ENCODE measurements at regions not wholly inside any gene's neighbourhood (a gene's known extent, or its start where the extent isn't known, plus 50 kb on each side); places are given as distances from the start of the nearest gene placed in this dataset.

GRCh38 chr2:172658945-172659344 is 76.7 kb upstream of the RAPGEF4 start:
- Histone ChIP-seq H3K27ac (no peak overlapping the region), H3K36me3 (no peaks in the 10 kb centered on the region), H3K27me3 (replicated peaks) (no peaks in the 10 kb centered on the region), H3K4me3 (no peak overlapping the region), H3K9me3 (replicated peaks) (peaks cover 5% of the 10 kb centered on the region), H3K4me1 (replicated peaks) (peaks cover 25% of the 10 kb centered on the region)
- no peak for DNase-seq (ENCODE audit: low read depth in 1 of 2, low spot score in 2 of 2)

GRCh38 chr2:172662099-172662498 is 73.5 kb upstream of the RAPGEF4 start:
- no peak for DNase-seq (ENCODE audit: low read depth in 1 of 2, low spot score in 2 of 2)
- no peaks in the 10 kb centered on the region for H3K36me3 ChIP-seq
- no peak overlapping the region for H3K4me3 ChIP-seq
- H3K27ac ChIP-seq, result no peak overlapping the region
- H3K4me1 ChIP-seq (replicated peaks), result peaks cover 6% of the 10 kb centered on the region
- peaks cover 5% of the 10 kb centered on the region for H3K9me3 ChIP-seq (replicated peaks)
- H3K27me3 ChIP-seq (replicated peaks), result no peaks in the 10 kb centered on the region

- Histone ChIP-seq H3K27ac (no peak overlapping the region), H3K36me3 (no peaks in the 10 kb centered on the region), H3K4me1 (replicated peaks) (peaks cover 6% of the 10 kb centered on the region), H3K27me3 (replicated peaks) (no peaks in the 10 kb centered on the region), H3K4me3 (no peak overlapping the region), H3K9me3 (replicated peaks) (no peaks in the 10 kb centered on the region)
- no peak for DNase-seq (ENCODE audit: low read depth in 1 of 2, low spot score in 2 of 2)
These were observed 70.9 kb upstream of the RAPGEF4 start for GRCh38 chr2:172664766-172665165.

- no peak for DNase-seq (ENCODE audit: low read depth in 1 of 2, low spot score in 2 of 2)
- Histone ChIP-seq H3K4me3 (no peak overlapping the region), H3K27me3 (replicated peaks) (no peaks in the 10 kb centered on the region), H3K4me1 (replicated peaks) (peaks cover 6% of the 10 kb centered on the region), H3K27ac (no peak overlapping the region), H3K9me3 (replicated peaks) (no peaks in the 10 kb centered on the region), H3K36me3 (no peaks in the 10 kb centered on the region)
These were observed 67.9 kb upstream of the RAPGEF4 start for GRCh38 chr2:172667581-172668325.

- Histone ChIP-seq H3K4me1 (replicated peaks) (no peaks in the 10 kb centered on the region), H3K4me3 (no peak overlapping the region), H3K27ac (no peak overlapping the region), H3K36me3 (no peaks in the 10 kb centered on the region), H3K9me3 (replicated peaks) (no peaks in the 10 kb centered on the region), H3K27me3 (replicated peaks) (no peaks in the 10 kb centered on the region)
- DNase-seq (ENCODE audit: low read depth in 1 of 2, low spot score in 2 of 2), result no peak
These were observed 64.1 kb upstream of the RAPGEF4 start for GRCh38 chr2:172671501-172671900.

GRCh38 chr2:172672114-172672513 is 63.5 kb upstream of the RAPGEF4 start:
- Histone ChIP-seq H3K27me3 (replicated peaks) (no peaks in the 10 kb centered on the region), H3K36me3 (no peaks in the 10 kb centered on the region), H3K9me3 (replicated peaks) (no peaks in the 10 kb centered on the region), H3K4me3 (no peak overlapping the region), H3K4me1 (replicated peaks) (no peaks in the 10 kb centered on the region), H3K27ac (no peak overlapping the region)
- no peak for DNase-seq (ENCODE audit: low read depth in 1 of 2, low spot score in 2 of 2)

GRCh38 chr2:172673056-172673683 is 62.5 kb upstream of the RAPGEF4 start:
- no peaks in the 10 kb centered on the region for H3K9me3 ChIP-seq (replicated peaks)
- H3K4me1 ChIP-seq (replicated peaks), result no peaks in the 10 kb centered on the region
- no peak overlapping the region for H3K4me3 ChIP-seq
- H3K27me3 ChIP-seq (replicated peaks), result no peaks in the 10 kb centered on the region
- H3K27ac ChIP-seq, result no peak overlapping the region
- DNase-seq (ENCODE audit: low read depth in 1 of 2, low spot score in 2 of 2), result no peak
- no peaks in the 10 kb centered on the region for H3K36me3 ChIP-seq

GRCh38 chr2:172674034-172674967 is 61.3 kb upstream of the RAPGEF4 start:
- no peaks in the 10 kb centered on the region for H3K27me3 ChIP-seq (replicated peaks)
- H3K9me3 ChIP-seq (replicated peaks), result no peaks in the 10 kb centered on the region
- H3K4me1 ChIP-seq (replicated peaks), result no peaks in the 10 kb centered on the region
- H3K4me3 ChIP-seq, result no peak overlapping the region
- no peaks in the 10 kb centered on the region for H3K36me3 ChIP-seq
- H3K27ac ChIP-seq, result no peak overlapping the region
- no peak for DNase-seq (ENCODE audit: low read depth in 1 of 2, low spot score in 2 of 2)

- DNase-seq (ENCODE audit: low read depth in 1 of 2, low spot score in 2 of 2), result no peak
- no peaks in the 10 kb centered on the region for H3K27me3 ChIP-seq (replicated peaks)
- H3K27ac ChIP-seq, result no peak overlapping the region
- H3K36me3 ChIP-seq, result no peaks in the 10 kb centered on the region
- H3K4me1 ChIP-seq (replicated peaks), result no peaks in the 10 kb centered on the region
- H3K4me3 ChIP-seq, result no peak overlapping the region
- no peaks in the 10 kb centered on the region for H3K9me3 ChIP-seq (replicated peaks)
These were observed 60.7 kb upstream of the RAPGEF4 start for GRCh38 chr2:172674968-172675303.

- DNase-seq (ENCODE audit: low read depth in 1 of 2, low spot score in 2 of 2), result no peak
These were observed 58.3 kb upstream of the RAPGEF4 start for GRCh38 chr2:172677363-172677762.

GRCh38 chr2:172680436-172681068 is 55.1 kb upstream of the RAPGEF4 start:
- H3K4me1 ChIP-seq (replicated peaks), result no peaks in the 10 kb centered on the region
- DNase-seq (ENCODE audit: low read depth in 1 of 2, low spot score in 2 of 2), result peak in 1 of 2 experiments; percentile 20
- no peaks in the 10 kb centered on the region for H3K27me3 ChIP-seq (replicated peaks)
- H3K9me3 ChIP-seq (replicated peaks), result no peaks in the 10 kb centered on the region
- no peaks in the 10 kb centered on the region for H3K36me3 ChIP-seq
- H3K4me3 ChIP-seq, result no peak overlapping the region
- H3K27ac ChIP-seq, result no peak overlapping the region

More at GRCh38 chr2:172677363-172677762, 58.3 kb upstream of the RAPGEF4 start:
- no peaks in the 10 kb centered on the region for H3K36me3 ChIP-seq
- H3K27ac ChIP-seq, result no peak overlapping the region
- H3K4me1 ChIP-seq (replicated peaks), result no peaks in the 10 kb centered on the region
- H3K27me3 ChIP-seq (replicated peaks), result no peaks in the 10 kb centered on the region
- H3K4me3 ChIP-seq, result no peak overlapping the region
- H3K9me3 ChIP-seq (replicated peaks), result no peaks in the 10 kb centered on the region

- DNase-seq (ENCODE audit: low read depth in 1 of 2, low spot score in 2 of 2), result no peak
- no peak overlapping the region for H3K27ac ChIP-seq
- no peak overlapping the region for H3K4me3 ChIP-seq
- no peaks in the 10 kb centered on the region for H3K27me3 ChIP-seq (replicated peaks)
- H3K9me3 ChIP-seq (replicated peaks), result no peaks in the 10 kb centered on the region
- H3K4me1 ChIP-seq (replicated peaks), result no peaks in the 10 kb centered on the region
- no peaks in the 10 kb centered on the region for H3K36me3 ChIP-seq
These were observed 50.2 kb upstream of the RAPGEF4 start for GRCh38 chr2:172685467-172685866.

All from SJSA1 (cell line).